K562 (cell line): ENCODE measurements at regions not wholly inside any gene's neighbourhood (a gene's known extent, or its start where the extent isn't known, plus 50 kb on each side); places are given as distances from the start of the nearest gene placed in this dataset.
"Not testable (repeated sequence)": the region's sequence is repeated elsewhere in the genome, so short reads cannot be mapped to it uniquely, and the experiment has no call there.

Experiments used
- ATAC-seq: fragments of 200-7000 bp; cut with Tn5 transposase; 3 replicates; pipeline ENCODE4 v1.9.1; 2020; ENCODE audit warnings: moderate library complexity
- BruUV-seq: library from RNA; stranded (reverse); fragments of 400-500 nt; replicated peaks from 2 replicates; lab custom pipeline; 2021; lab: Mats Ljungman, UMichigan
- CTCF ChIA-PET: fragments of 300-600 bp; formaldehyde crosslinking; extraction: SDS; loops from one replicate; lab custom pipeline; 2021; ENCODE audit warnings: low intra/inter-chr PET ratio; lab: Yijun Ruan, JAX
- POLR2A ChIA-PET: fragments of 300-600, 350-650 bp; sonication (Branson Sonifier 250); formaldehyde crosslinking; extraction: SDS; loops from one replicate; lab custom pipeline; 2021; ENCODE audit warnings: antibody characterized with exemption, inconsistent platforms; lab: Yijun Ruan, JAX
- DNase-seq, 4 experiments: peaks; one replicate each; pipeline versions ENCODE4 v3.0.0 to v3.0.0-alpha.2; 2011 to 2018; ENCODE audit warnings: low spot score in 3 of 4, mixed read lengths in 3 of 4; ENCODE audit errors: extremely low read depth in 1 of 4
- FAIRE-seq: peaks from 2 replicates; lab custom pipeline; 2011; peaks lifted over from hg19 to GRCh38; lab: Jason Lieb, UNC
- H2AFZ ChIP-seq: 2 replicates; pipeline ENCODE4 v1.6.0; 2011; ENCODE audit warnings: low read depth, low read length, control low read depth, inconsistent platforms
- H3K27ac ChIP-seq: fragments of 200-600 bp; 3 replicates; pipeline ENCODE4 v1.8.0; 2011; ENCODE audit warnings: low read depth, mild to moderate bottlenecking, control low read depth, inconsistent platforms, low read length, moderate library complexity, mixed read lengths; ENCODE audit errors: extremely low read depth
- H3K27me3 ChIP-seq, 2 experiments: fragments of 300-600 bp in 1 of 2; 2 replicates in 1 of 2; 3 replicates in 1 of 2; pipeline versions ENCODE4 v1.6.0 to v1.8.0; 2011; ENCODE audit warnings: inconsistent platforms in 2 of 2, low read length in 2 of 2, mild to moderate bottlenecking in 1 of 2, mixed read lengths in 1 of 2, moderate library complexity in 1 of 2; ENCODE audit not compliant: control insufficient read depth in 2 of 2, insufficient read depth in 2 of 2
- H3K36me3 ChIP-seq: fragments of 300-600 bp; 3 replicates; pipeline ENCODE4 v1.8.0; 2011; ENCODE audit warnings: mild to moderate bottlenecking, low read length, inconsistent platforms; ENCODE audit not compliant: control insufficient read depth, insufficient read depth
- H3K4me1 ChIP-seq, 2 experiments: fragments of 200-600 bp in 1 of 2; replicated peaks in 1 of 2; 2 replicates in 1 of 2; 3 replicates in 1 of 2; pipeline versions ENCODE4 v1.5.1 to v1.8.0; 2011; ENCODE audit warnings: inconsistent platforms in 2 of 2, low read length in 2 of 2, mild to moderate bottlenecking in 1 of 2, mixed read lengths in 1 of 2, moderate library complexity in 1 of 2; ENCODE audit not compliant: control insufficient read depth in 2 of 2, insufficient read depth in 2 of 2
- H3K4me2 ChIP-seq: 2 replicates; pipeline ENCODE4 v1.6.1; 2011; ENCODE audit warnings: low read length, control low read depth, inconsistent platforms, mixed read lengths; ENCODE audit not compliant: insufficient read depth
- H3K4me3 ChIP-seq: fragments of 200-600 bp; sonication (generic), shearing (Covaris generic); 2 replicates; pipeline ENCODE4 v1.5.1; 2016; ENCODE audit warnings: control low read depth, inconsistent platforms
- H3K79me2 ChIP-seq: fragments of 200-600 bp; 3 replicates; pipeline ENCODE4 v1.8.0; 2011; ENCODE audit warnings: low read length, inconsistent platforms; ENCODE audit not compliant: control insufficient read depth, insufficient read depth
- H3K9ac ChIP-seq, 2 experiments: 2 replicates each; pipeline versions ENCODE4 v1.6.0 to v1.6.1; 2011; ENCODE audit warnings: low read depth in 2 of 2, low read length in 2 of 2, control low read depth in 1 of 2, inconsistent platforms in 1 of 2, mild to moderate bottlenecking in 1 of 2, mixed read lengths in 1 of 2; ENCODE audit not compliant: insufficient read depth in 1 of 2
- H3K9me1 ChIP-seq: one replicate; pipeline ENCODE4 v1.6.0; 2011; ENCODE audit warnings: inconsistent platforms, mild to moderate bottlenecking, low read length, moderate library complexity; ENCODE audit not compliant: control insufficient read depth, insufficient read depth
- H3K9me3 ChIP-seq: replicated peaks from 2 replicates; pipeline ENCODE4 v1.5.1; 2011; ENCODE audit warnings: low read depth, low read length, inconsistent platforms; ENCODE audit not compliant: control insufficient read depth, insufficient read depth
- H4K20me1 ChIP-seq: replicated peaks from 2 replicates; pipeline ENCODE4 v1.6.1; 2011; ENCODE audit warnings: low read length, inconsistent platforms, mixed read lengths; ENCODE audit not compliant: control insufficient read depth, insufficient read depth
- BCOR ChIP-seq: fragments of 450-650 bp; IDR thresholded peaks from 2 replicates; pipeline ENCODE4 v1.6.1; 2016
- KDM1A ChIP-seq, 2 experiments: fragments of 450-650 bp; IDR thresholded peaks; 2 replicates each; pipeline ENCODE4 v1.6.1; 2016; ENCODE audit warnings: mild to moderate bottlenecking in 2 of 2
- SMARCE1 ChIP-seq: fragments of 450-650 bp; IDR thresholded peaks from 2 replicates; pipeline ENCODE4 v1.7.1; 2016; ENCODE audit warnings: mild to moderate bottlenecking
- SOX6 ChIP-seq: fragments of 450-650 bp; IDR thresholded peaks from 2 replicates; pipeline ENCODE4 v1.6.1; 2014; ENCODE audit warnings: mild to moderate bottlenecking
- SPI1 ChIP-seq: IDR thresholded peaks from 2 replicates; pipeline ENCODE4 v1.6.1; 2011; ENCODE audit warnings: low read depth, low read length, control low read depth, borderline replicate concordance
- TRIM24 ChIP-seq, 2 experiments: fragments of 450-650 bp; IDR thresholded peaks; 2 replicates each; pipeline ENCODE4 v1.6.1; 2016
- ZNF146 ChIP-seq: IDR thresholded peaks from one replicate; pipeline ENCODE4 v1.6.1; 2018; ENCODE audit warnings: missing compliant biosample characterization; ENCODE audit not compliant: unreplicated experiment
- WGBS: fragments of 100-300 bp; shearing (Covaris generic); methylation state at CpG from one replicate; pipeline ENCODE4 v1.1.6; 2016; ENCODE audit warnings: low coverage, mixed read lengths; ENCODE audit not compliant: insufficient coverage; ENCODE audit errors: missing lambda C conversion rate; 5-methylcytosine and 5-hydroxymethylcytosine counted together
- in situ Hi-C: fragments of 300-500 bp; cut with MboI; formaldehyde crosslinking; loops from 4 replicates; pipeline ENCODE4 v1.15.0; 2018; ENCODE audit warnings: inconsistent platforms, mixed read lengths
- intact Hi-C: fragments of 100-400 bp; cut with micrococcal nuclease; formaldehyde crosslinking; loops from 2 replicates; pipeline ENCODE4 v1.14.2; 2022
- TF ChIP-seq, protein P1 (sequence below), 2 experiments: fragments of 450-650 bp; IDR thresholded peaks; 2 replicates each; pipeline ENCODE4 v1.6.1; 2018; ENCODE audit warnings: mild to moderate bottlenecking in 2 of 2, low read depth in 1 of 2; ENCODE audit not compliant: partially characterized antibody in 2 of 2

DNA sequence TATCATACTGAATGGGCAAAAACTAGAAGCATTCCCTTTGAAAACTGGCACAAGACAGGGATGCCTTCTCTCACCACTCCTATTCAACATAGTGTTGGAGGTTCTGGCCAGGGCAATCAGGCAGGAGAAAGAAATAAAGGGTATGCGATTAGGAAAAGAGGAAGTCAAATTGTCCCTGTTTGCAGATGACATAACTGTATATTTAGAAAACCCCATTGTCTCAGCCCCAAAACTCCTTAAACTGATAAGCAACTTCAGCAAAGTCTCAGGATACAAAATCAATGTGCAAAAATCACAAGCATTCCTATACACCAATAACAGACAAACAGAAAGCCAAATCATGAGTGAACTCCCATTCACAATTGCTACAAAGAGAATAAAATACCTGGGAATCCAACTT lies 52.5 kb upstream of the CCDC71L start:
- BruUV-seq: not testable (repeated sequence)

DNA sequence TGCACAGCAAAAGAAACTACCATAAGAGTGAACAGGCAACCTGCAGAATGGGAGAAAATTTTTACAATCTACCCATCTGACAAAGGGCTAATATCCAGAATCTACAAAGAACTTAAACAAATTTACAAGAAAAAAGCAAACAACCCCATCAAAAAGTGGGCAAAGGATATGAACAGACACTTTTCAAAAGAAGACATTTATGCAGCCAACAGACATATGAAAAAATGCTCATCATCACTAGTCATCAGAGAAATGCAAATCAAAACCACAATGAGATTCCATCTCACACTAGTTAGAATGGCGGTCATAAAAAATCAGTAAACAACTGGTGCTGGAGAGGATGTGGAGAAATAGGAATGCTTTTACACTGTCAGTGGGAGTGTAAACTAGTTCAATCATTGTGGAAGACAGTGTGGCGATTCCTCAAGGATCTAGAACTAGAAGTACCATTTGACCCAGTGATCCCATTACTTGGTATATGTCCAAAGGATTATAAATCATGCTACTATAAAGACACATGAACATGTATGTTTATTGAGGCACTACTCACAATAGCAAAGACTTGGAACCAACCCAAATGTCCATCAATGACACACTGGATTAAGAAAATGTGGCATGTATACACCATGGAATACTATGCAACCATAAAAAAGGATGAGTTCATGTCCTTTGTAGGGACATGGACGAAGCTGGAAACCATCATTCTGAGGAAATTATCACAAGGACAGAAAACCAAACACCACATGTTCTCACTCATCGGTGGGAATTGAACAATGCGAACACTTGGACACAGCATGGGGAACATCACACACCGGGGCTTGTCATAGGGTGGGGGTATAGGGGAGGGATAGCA lies 53.9 kb upstream of the CCDC71L start:
- H2AFZ ChIP-seq, H3K9me1 ChIP-seq, H3K27ac ChIP-seq, BruUV-seq, intact Hi-C loops, H3K9ac ChIP-seq, H3K27me3 ChIP-seq, H3K9me3 ChIP-seq, in situ Hi-C loops, H3K4me2 ChIP-seq, CTCF ChIA-PET, DNase-seq, H3K4me3 ChIP-seq, ATAC-seq, POLR2A ChIA-PET, H4K20me1 ChIP-seq, H3K79me2 ChIP-seq, H3K36me3 ChIP-seq, FAIRE-seq: not testable (repeated sequence)
- TF ChIP-seq ZNF146 (CRISPR knock-in tag): peak; percentile 97
- TF ChIP-seq, protein P1, sequence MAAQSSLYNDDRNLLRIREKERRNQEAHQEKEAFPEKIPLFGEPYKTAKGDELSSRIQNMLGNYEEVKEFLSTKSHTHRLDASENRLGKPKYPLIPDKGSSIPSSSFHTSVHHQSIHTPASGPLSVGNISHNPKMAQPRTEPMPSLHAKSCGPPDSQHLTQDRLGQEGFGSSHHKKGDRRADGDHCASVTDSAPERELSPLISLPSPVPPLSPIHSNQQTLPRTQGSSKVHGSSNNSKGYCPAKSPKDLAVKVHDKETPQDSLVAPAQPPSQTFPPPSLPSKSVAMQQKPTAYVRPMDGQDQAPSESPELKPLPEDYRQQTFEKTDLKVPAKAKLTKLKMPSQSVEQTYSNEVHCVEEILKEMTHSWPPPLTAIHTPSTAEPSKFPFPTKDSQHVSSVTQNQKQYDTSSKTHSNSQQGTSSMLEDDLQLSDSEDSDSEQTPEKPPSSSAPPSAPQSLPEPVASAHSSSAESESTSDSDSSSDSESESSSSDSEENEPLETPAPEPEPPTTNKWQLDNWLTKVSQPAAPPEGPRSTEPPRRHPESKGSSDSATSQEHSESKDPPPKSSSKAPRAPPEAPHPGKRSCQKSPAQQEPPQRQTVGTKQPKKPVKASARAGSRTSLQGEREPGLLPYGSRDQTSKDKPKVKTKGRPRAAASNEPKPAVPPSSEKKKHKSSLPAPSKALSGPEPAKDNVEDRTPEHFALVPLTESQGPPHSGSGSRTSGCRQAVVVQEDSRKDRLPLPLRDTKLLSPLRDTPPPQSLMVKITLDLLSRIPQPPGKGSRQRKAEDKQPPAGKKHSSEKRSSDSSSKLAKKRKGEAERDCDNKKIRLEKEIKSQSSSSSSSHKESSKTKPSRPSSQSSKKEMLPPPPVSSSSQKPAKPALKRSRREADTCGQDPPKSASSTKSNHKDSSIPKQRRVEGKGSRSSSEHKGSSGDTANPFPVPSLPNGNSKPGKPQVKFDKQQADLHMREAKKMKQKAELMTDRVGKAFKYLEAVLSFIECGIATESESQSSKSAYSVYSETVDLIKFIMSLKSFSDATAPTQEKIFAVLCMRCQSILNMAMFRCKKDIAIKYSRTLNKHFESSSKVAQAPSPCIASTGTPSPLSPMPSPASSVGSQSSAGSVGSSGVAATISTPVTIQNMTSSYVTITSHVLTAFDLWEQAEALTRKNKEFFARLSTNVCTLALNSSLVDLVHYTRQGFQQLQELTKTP (IDR thresholded peaks at IDR 0.05; ENCODE audit: low read depth in 1 of 2, partially characterized antibody in 2 of 2): peak in 1 of 2 experiments; percentile 91
- 0 out of 2 replicates have a peak, but pooled peaks have one; percentile 13 for TF ChIP-seq BCOR
- peak in 1 of 2 experiments; percentile 53; a peak in 2 of 4 replicates for TF ChIP-seq KDM1A (IDR thresholded peaks at IDR 0.05)
- H3K4me1 ChIP-seq: peaks cover 0 to 34% of the 10 kb centered on the region in 2 experiments; a peak in 3 of 5 replicates
- 84% methylated on average over 6 of the region's 6 CpGs for WGBS

More for the DNA sequence above, 52.5 kb upstream of the CCDC71L start:
- H3K4me2 ChIP-seq, H2AFZ ChIP-seq, H3K27ac ChIP-seq, FAIRE-seq, H3K9me3 ChIP-seq, H3K27me3 ChIP-seq, in situ Hi-C loops, POLR2A ChIA-PET, H3K9me1 ChIP-seq, H4K20me1 ChIP-seq, intact Hi-C loops, ATAC-seq, H3K9ac ChIP-seq, H3K4me3 ChIP-seq, DNase-seq, H3K36me3 ChIP-seq, CTCF ChIA-PET, H3K79me2 ChIP-seq: not testable (repeated sequence)
- peak; percentile 75 for TF ChIP-seq SOX6
- 0 out of 4 replicates have a peak, but pooled peaks of 1 of the 2 experiments have one; percentile 12 for TF ChIP-seq TRIM24 (IDR thresholded peaks at IDR 0.05)
- peak; percentile 72; the same call in 1 of the 2 replicates for TF ChIP-seq SMARCE1
- peak; percentile 40; the same call in 1 of the 2 replicates for TF ChIP-seq SPI1
- H3K4me1 ChIP-seq: peaks cover 0 to 21% of the 10 kb centered on the region in 2 experiments; a peak in 3 of 5 replicates
- WGBS: 0% methylated on average over 1 of the region's 1 CpG
